ENCODE measurements at regions not wholly inside any gene's neighbourhood (a gene's known extent, or its start where the extent isn't known, plus 50 kb on each side); places are given as distances from the start of the nearest gene placed in this dataset.

DNA sequence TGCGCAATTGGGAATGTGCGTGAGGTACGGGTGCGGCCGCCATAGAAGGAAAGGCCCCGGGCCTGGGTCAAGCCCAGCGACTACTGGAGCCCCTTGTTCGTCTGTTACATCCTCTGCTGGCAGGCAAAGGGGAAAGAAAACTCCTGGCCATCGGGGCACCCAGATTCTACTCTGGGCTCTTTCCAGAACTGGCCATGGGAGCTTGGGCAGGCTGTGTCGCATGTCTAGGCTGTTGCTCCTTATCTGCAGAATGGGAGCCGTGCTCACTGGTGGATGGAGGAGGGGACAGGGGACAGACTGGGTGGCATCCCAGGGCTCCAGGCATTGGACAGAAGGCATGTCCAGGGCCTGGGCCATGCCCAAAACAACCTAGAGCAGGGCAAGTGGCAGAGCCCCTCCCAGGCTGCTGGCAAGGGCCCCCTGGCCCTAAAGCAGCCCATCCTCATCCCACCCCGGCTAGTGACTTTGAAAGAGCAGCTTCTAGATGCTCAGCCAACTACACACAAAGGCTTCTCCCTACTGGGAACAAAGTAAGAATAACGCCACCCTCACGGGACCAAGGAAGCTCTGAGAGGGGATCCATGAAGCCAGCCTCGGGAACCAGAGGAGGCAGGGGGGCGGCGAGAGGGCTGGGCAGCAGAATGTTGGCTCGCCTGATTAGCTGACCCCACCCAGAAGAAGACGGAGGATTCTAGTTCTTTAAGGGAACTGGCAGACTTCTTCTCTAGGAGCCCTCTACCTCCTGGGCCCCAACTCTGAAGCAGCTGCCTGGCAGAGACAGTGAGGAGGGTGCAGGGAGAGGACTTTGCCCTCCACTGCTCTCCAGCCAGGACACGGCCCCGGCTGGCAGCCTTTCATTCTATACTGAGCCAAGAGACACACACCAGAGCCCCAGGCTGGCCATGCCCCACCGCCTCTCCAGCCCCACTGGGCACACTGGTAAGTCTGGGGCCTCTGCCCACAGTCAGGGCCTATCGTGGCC is 96.8 kb downstream of the SINHCAF start:
- Histone ChIP-seq H3K27me3 (ENCODE audit: insufficient read depth, low read length, poor library complexity, severe bottlenecking) (no peaks in the 10 kb centered on the region), H3K9ac (ENCODE audit: low read depth, low read length, poor library complexity, severe bottlenecking) (no peak overlapping the region), H3F3A (ENCODE audit: low read depth) (no peaks in the 10 kb centered on the region), H3K9me3 (ENCODE audit: insufficient read depth, low read depth, low read length) (no peaks in the 10 kb centered on the region; the same call in 1 of the 2 replicates), H4K20me1 (ENCODE audit: insufficient read depth, low read length, poor library complexity, severe bottlenecking) (no peaks in the 10 kb centered on the region), H2AFZ (ENCODE audit: low read length) (no peak overlapping the region), H3K4me2 (ENCODE audit: low read depth, low read length, poor library complexity, severe bottlenecking) (no peak overlapping the region), H3K79me2 (ENCODE audit: insufficient read depth, low read length) (no peaks in the 10 kb centered on the region), H3K9me2 (replicated peaks; ENCODE audit: low read depth, low read length) (no peaks in the 10 kb centered on the region), H3K36me3 (ENCODE audit: insufficient read depth, low read length) (no peaks in the 10 kb centered on the region), H3K4me1 (ENCODE audit: insufficient read depth, low read length, poor library complexity, severe bottlenecking) (peaks cover 7% of the 10 kb centered on the region), H3K4me3 (ENCODE audit: low read length, poor library complexity, severe bottlenecking) (no peak overlapping the region)
- no peak for TF ChIP-seq EZH2phosphoT487 (IDR thresholded peaks at IDR 0.05; ENCODE audit: borderline replicate concordance)
- TF ChIP-seq, protein P1, sequence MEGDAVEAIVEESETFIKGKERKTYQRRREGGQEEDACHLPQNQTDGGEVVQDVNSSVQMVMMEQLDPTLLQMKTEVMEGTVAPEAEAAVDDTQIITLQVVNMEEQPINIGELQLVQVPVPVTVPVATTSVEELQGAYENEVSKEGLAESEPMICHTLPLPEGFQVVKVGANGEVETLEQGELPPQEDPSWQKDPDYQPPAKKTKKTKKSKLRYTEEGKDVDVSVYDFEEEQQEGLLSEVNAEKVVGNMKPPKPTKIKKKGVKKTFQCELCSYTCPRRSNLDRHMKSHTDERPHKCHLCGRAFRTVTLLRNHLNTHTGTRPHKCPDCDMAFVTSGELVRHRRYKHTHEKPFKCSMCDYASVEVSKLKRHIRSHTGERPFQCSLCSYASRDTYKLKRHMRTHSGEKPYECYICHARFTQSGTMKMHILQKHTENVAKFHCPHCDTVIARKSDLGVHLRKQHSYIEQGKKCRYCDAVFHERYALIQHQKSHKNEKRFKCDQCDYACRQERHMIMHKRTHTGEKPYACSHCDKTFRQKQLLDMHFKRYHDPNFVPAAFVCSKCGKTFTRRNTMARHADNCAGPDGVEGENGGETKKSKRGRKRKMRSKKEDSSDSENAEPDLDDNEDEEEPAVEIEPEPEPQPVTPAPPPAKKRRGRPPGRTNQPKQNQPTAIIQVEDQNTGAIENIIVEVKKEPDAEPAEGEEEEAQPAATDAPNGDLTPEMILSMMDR (conservative IDR thresholded peaks at IDR 0.05; ENCODE audit: low read length), result no peak

DNA sequence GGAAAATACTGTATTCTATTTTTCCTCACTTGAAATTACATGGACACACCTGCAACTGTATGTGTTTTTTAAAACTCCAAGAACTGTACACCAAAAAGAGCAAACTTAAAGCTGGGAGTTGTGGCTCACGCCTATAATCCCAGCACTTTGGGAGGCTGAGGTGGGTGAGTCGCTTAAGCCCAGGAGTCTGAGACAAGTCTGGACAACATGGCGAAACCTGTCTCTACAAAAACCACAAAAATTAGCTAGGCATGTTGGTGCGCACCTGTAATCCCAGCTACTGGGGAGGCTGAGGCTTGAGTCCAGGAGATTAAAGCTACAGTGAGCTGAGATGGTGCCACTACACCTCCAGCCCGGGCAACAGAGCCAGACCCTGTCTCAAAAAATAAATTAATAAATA is 95.9 kb downstream of the SINHCAF start:
- Histone ChIP-seq H3K4me2 (ENCODE audit: low read depth, low read length, poor library complexity, severe bottlenecking) (no peak overlapping the region), H3F3A (ENCODE audit: low read depth) (no peaks in the 10 kb centered on the region), H3K9ac (ENCODE audit: low read depth, low read length, poor library complexity, severe bottlenecking) (no peak overlapping the region), H3K79me2 (ENCODE audit: insufficient read depth, low read length) (no peaks in the 10 kb centered on the region), H2AFZ (ENCODE audit: low read length) (no peak overlapping the region), H3K9me3 (ENCODE audit: insufficient read depth, low read depth, low read length) (no peaks in the 10 kb centered on the region; the same call in 1 of the 2 replicates), H4K20me1 (ENCODE audit: insufficient read depth, low read length, poor library complexity, severe bottlenecking) (no peaks in the 10 kb centered on the region), H3K4me3 (ENCODE audit: low read length, poor library complexity, severe bottlenecking) (no peak overlapping the region), H3K36me3 (ENCODE audit: insufficient read depth, low read length) (no peaks in the 10 kb centered on the region), H3K27me3 (ENCODE audit: insufficient read depth, low read length, poor library complexity, severe bottlenecking) (no peaks in the 10 kb centered on the region), H3K9me2 (replicated peaks; ENCODE audit: low read depth, low read length) (no peaks in the 10 kb centered on the region), H3K4me1 (ENCODE audit: insufficient read depth, low read length, poor library complexity, severe bottlenecking) (peaks cover 7% of the 10 kb centered on the region)
- TF ChIP-seq, protein P1 (conservative IDR thresholded peaks at IDR 0.05; ENCODE audit: low read length), result no peak
- TF ChIP-seq EZH2phosphoT487 (IDR thresholded peaks at IDR 0.05; ENCODE audit: borderline replicate concordance), result no peak
